GM12878 (cell line): ENCODE measurements at regions not wholly inside any gene's neighbourhood (a gene's known extent, or its start where the extent isn't known, plus 50 kb on each side); places are given as distances from the start of the nearest gene placed in this dataset.

Source experiments
- ATAC-seq: fragments of 200-7000 bp; cut with Tn5 transposase; 3 replicates; pipeline ENCODE4 v1.9.1; 2020; ENCODE audit warnings: mild to moderate bottlenecking, moderate library complexity
- BruUV-seq: library from RNA; stranded (reverse); fragments of 400-500 nt; replicated peaks from 2 replicates; lab custom pipeline; 2021; lab: Mats Ljungman, UMichigan
- CTCF ChIA-PET: fragments of 300-600 bp; sonication (Branson Sonifier 250); formaldehyde crosslinking; extraction: SDS; loops from one replicate; lab custom pipeline; 2021; ENCODE audit warnings: inconsistent platforms; lab: Yijun Ruan, JAX
- POLR2A ChIA-PET: fragments of 350-600 bp; formaldehyde crosslinking; extraction: SDS; loops from one replicate; lab custom pipeline; 2021; ENCODE audit warnings: inconsistent platforms; lab: Charles Lee
- RAD21 ChIA-PET: fragments of 300-600 bp; sonication (Branson Sonifier 250); formaldehyde crosslinking; loops from one replicate; lab custom pipeline; 2023; ENCODE audit warnings: antibody characterized with exemption; ENCODE audit not compliant: unreplicated experiment; lab: Charles Lee
- SMC1A ChIA-PET: fragments of 300-600 bp; sonication (Branson Sonifier 250); formaldehyde crosslinking; loops from one replicate; lab custom pipeline; 2023; ENCODE audit not compliant: unreplicated experiment, uncharacterized antibody; lab: Charles Lee
- DNase-seq: peaks from one replicate; pipeline ENCODE4 v3.0.0-alpha.2; 2011; ENCODE audit warnings: low read depth, low spot score
- FAIRE-seq: peaks from 3 replicates; lab custom pipeline; 2011; peaks lifted over from hg19 to GRCh38; lab: Jason Lieb, UNC
- H2AFZ ChIP-seq: 2 replicates; pipeline ENCODE4 v1.6.0; 2011; ENCODE audit warnings: low read depth, low read length, control low read depth; ENCODE audit not compliant: control insufficient read depth
- H3K27ac ChIP-seq: 2 replicates; pipeline ENCODE4 v1.5.1; 2011; ENCODE audit warnings: control low read depth; ENCODE audit not compliant: control insufficient read depth, insufficient read depth
- H3K27me3 ChIP-seq, 2 experiments: replicated peaks in 1 of 2; 2 replicates each; pipeline versions ENCODE4 v1.6.0 to v1.6.1; 2011; ENCODE audit warnings: low read length in 1 of 2; ENCODE audit not compliant: control insufficient read depth in 2 of 2, insufficient read depth in 2 of 2
- H3K36me3 ChIP-seq, 2 experiments: 2 replicates each; pipeline ENCODE4 v1.5.1; 2011; ENCODE audit warnings: low read length in 1 of 2; ENCODE audit not compliant: control insufficient read depth in 2 of 2, insufficient read depth in 2 of 2
- H3K4me1 ChIP-seq: 2 replicates; pipeline ENCODE4 v1.6.1; 2011; ENCODE audit warnings: mild to moderate bottlenecking, low read length, moderate library complexity, mixed read lengths; ENCODE audit not compliant: control insufficient read depth, insufficient read depth
- H3K4me2 ChIP-seq: 2 replicates; pipeline ENCODE4 v1.6.0; 2011; ENCODE audit warnings: control low read depth; ENCODE audit not compliant: control insufficient read depth, insufficient read depth
- H3K4me3 ChIP-seq: fragments of 200-600 bp; sonication (generic); 2 replicates; pipeline ENCODE4 v1.5.1; 2016
- H3K79me2 ChIP-seq: 2 replicates; pipeline ENCODE4 v1.6.0; 2011; ENCODE audit warnings: low read length; ENCODE audit not compliant: control insufficient read depth, insufficient read depth
- H3K9ac ChIP-seq: 2 replicates; pipeline ENCODE4 v1.8.0; 2011; ENCODE audit warnings: low read length, control low read depth, mixed read lengths; ENCODE audit not compliant: control insufficient read depth, insufficient read depth
- H3K9me3 ChIP-seq: replicated peaks from 3 replicates; pipeline ENCODE4 v1.5.1; 2011; ENCODE audit warnings: mild to moderate bottlenecking, low read length; ENCODE audit not compliant: control insufficient read depth, insufficient read depth
- H4K20me1 ChIP-seq: 2 replicates; pipeline ENCODE4 v1.6.0; 2011; ENCODE audit not compliant: control insufficient read depth, insufficient read depth
- CREM ChIP-seq: IDR thresholded peaks from 2 replicates; pipeline ENCODE4 v1.6.1; 2014; ENCODE audit warnings: antibody characterized with exemption, low read depth
- EED ChIP-seq: sonication (generic); IDR thresholded peaks from 2 replicates; pipeline ENCODE4 v1.6.1; 2016; ENCODE audit warnings: antibody characterized with exemption, low read depth
- FOXK2 ChIP-seq: fragments of 450-650 bp; IDR thresholded peaks from 2 replicates; pipeline ENCODE4 v1.6.1; 2017; ENCODE audit warnings: mild to moderate bottlenecking, moderate library complexity
- HDAC2 ChIP-seq: fragments of 200-600 bp; sonication (generic); IDR thresholded peaks from 2 replicates; pipeline ENCODE4 v1.6.1; 2017
- HDAC6 ChIP-seq: fragments of 200-600 bp; sonication (generic); IDR thresholded peaks from one replicate; pipeline ENCODE4 v1.8.0; 2017; ENCODE audit warnings: antibody characterized with exemption; ENCODE audit not compliant: unreplicated experiment
- PKNOX1 ChIP-seq: fragments of 450-650 bp; IDR thresholded peaks from 2 replicates; pipeline ENCODE4 v1.6.1; 2016; ENCODE audit warnings: mild to moderate bottlenecking
- POLR2A ChIP-seq: IDR thresholded peaks from 2 replicates; pipeline ENCODE4 v1.6.1; 2011; ENCODE audit warnings: low read depth, mild to moderate bottlenecking, low read length
- WGBS: methylation state at CpG from one replicate; pipeline ENCODE4 v1.1.6; 2016; ENCODE audit warnings: low lambda C conversion rate; ENCODE audit not compliant: insufficient replicate concordance, insufficient coverage; ENCODE audit errors: missing lambda C conversion rate; 5-methylcytosine and 5-hydroxymethylcytosine counted together
- in situ Hi-C: fragments of 300-500 bp; cut with MboI; formaldehyde crosslinking; loops from 9 replicates; pipeline ENCODE4 v1.14.3; 2018; ENCODE audit warnings: mixed read lengths
- intact Hi-C: fragments of 100-400 bp; cut with micrococcal nuclease; formaldehyde crosslinking; loops from one replicate; pipeline ENCODE4 v1.14.2; 2022; ENCODE audit not compliant: unreplicated experiment

GRCh38 chr13:39100996-39101738 is 62.9 kb downstream of the NHLRC3 start:
- no peak overlapping the region for H3K9ac ChIP-seq
- H3K27ac ChIP-seq, result no peak overlapping the region
- H3K27me3 ChIP-seq, result no peaks in the 10 kb centered on the region
- intact Hi-C loops, result no loop called here
- ChIA-PET POLR2A (no interaction called here), SMC1A (interaction anchor here (0.6 to 1.0 kb wide), 3 partner anchors 32 to 1699 kb away, joined by 3 read pairs; no protein-coding TSS in a partner anchor), CTCF (interaction anchor here (1.2 kb wide), 1 partner anchor 12 kb away, joined by 3 read pairs; no protein-coding TSS in a partner anchor)
- no peaks in the 10 kb centered on the region for H3K36me3 ChIP-seq
- 33% methylated on average over 5 of the region's 5 CpGs for WGBS
- FAIRE-seq, result no peak
- H3K4me2 ChIP-seq, result no peak overlapping the region
- H3K4me1 ChIP-seq, result no peaks in the 10 kb centered on the region
- H3K9me3 ChIP-seq, result no peaks in the 10 kb centered on the region
- no peak for ATAC-seq
- no peaks in the 10 kb centered on the region for H4K20me1 ChIP-seq
- TF ChIP-seq FOXK2 (no peak), HDAC6 (no peak), EED (no peak), HDAC2 (no peak), POLR2A (no peak), CREM (no peak), PKNOX1 (no peak)
- TF ChIP-seq, all 136 proteins: peak for 0
- no peak overlapping the region for H3K4me3 ChIP-seq
- BruUV-seq, result no TSS peak
- RAD21 ChIA-PET, result no interaction called here
- no peaks in the 10 kb centered on the region for H3K79me2 ChIP-seq
- in situ Hi-C loops, result loop anchor here (5.0 kb wide), 1 partner anchor 49 kb away; no protein-coding TSS in a partner anchor
- no peak for DNase-seq
- no peak overlapping the region for H2AFZ ChIP-seq
